Thyroid gland (tissue), 4 donors: ENCODE measurements at regions not wholly inside any gene's neighbourhood (a gene's known extent, or its start where the extent isn't known, plus 50 kb on each side); places are given as distances from the start of the nearest gene placed in this dataset.
A peak's percentile ranks its signal among the peaks of the same experiment; 100 is the strongest.

Experiments
- POLR2A ChIP-seq, 2 donors: fragments of 450-650 bp; IDR thresholded peaks; one replicate each; pipeline ENCODE4 v1.6.1; 2017; ENCODE audit warnings: antibody characterized with exemption in 2 of 2, mild to moderate bottlenecking in 2 of 2, moderate library complexity in 1 of 2
- TF ChIP-seq, protein P1 (sequence below), 6 experiments: fragments of 200-600 bp in 3 of 6; fragments of 450-650 bp in 3 of 6; sonication (generic) in 3 of 6; IDR thresholded peaks; one replicate each; pipeline ENCODE4 v1.5.1; 2016 to 2019; ENCODE audit warnings: antibody characterized with exemption in 6 of 6, mild to moderate bottlenecking in 2 of 6, inconsistent platforms in 1 of 6, moderate library complexity in 1 of 6

DNA sequence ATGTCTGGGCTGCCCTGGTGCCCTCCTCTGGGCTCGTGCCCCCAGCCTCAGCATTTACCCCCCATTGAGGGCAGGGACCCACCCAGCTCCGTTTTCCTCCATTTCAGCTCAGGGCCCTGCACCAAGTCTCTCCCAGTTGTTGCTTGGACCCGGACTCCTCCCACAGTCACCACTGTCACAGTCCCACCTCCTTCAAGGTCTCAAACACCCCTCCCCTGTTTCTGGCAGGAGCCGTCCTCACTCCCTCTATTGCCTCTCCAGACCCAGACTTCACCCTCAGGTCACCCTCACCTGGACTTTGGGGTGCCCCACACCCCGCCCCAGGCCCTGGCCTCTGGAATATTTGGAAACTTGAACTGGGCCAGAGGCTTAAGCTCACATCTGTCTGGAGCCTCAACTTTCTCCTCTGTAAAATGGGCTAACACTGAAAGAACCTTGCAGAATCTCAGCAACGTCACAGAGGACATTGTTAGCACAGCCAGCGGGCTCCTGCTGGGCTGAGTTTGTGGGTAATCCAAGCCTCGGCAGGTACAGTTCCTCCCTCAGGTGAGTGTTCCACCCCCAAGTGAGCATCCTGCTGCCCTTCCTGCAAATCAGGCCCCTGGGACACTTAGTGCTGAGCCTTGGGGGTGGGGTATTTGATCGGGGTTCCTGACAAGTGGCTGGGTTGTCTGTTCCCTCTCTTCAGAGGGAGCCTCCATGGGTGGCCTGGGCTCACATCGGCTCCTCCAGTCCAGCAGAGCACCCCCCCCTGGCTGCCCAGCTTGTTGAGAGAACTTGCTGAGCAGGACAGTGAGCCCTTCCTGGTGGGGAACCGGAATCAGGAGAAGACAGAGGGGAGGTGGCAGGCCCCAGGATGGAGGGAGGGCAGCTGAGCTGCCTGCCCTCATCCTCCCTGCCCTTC lies 130.1 kb downstream of the C9orf50 start:
- TF ChIP-seq, protein P1, sequence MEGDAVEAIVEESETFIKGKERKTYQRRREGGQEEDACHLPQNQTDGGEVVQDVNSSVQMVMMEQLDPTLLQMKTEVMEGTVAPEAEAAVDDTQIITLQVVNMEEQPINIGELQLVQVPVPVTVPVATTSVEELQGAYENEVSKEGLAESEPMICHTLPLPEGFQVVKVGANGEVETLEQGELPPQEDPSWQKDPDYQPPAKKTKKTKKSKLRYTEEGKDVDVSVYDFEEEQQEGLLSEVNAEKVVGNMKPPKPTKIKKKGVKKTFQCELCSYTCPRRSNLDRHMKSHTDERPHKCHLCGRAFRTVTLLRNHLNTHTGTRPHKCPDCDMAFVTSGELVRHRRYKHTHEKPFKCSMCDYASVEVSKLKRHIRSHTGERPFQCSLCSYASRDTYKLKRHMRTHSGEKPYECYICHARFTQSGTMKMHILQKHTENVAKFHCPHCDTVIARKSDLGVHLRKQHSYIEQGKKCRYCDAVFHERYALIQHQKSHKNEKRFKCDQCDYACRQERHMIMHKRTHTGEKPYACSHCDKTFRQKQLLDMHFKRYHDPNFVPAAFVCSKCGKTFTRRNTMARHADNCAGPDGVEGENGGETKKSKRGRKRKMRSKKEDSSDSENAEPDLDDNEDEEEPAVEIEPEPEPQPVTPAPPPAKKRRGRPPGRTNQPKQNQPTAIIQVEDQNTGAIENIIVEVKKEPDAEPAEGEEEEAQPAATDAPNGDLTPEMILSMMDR (IDR thresholded peaks at IDR 0.05) = no peak
- peak in 1 of 2 donors; percentile 42 for TF ChIP-seq POLR2A (IDR thresholded peaks at IDR 0.05)
